Pancreas (tissue), 10 donors: ENCODE measurements at regions not wholly inside any gene's neighbourhood (a gene's known extent, or its start where the extent isn't known, plus 50 kb on each side); places are given as distances from the start of the nearest gene placed in this dataset.

Experiments used
- ATAC-seq, 4 donors: fragments of 200-7000 bp; cut with Tn5 transposase; one replicate each; pipeline versions ENCODE4 v1.8.0 to v1.9.1; 2020; ENCODE audit warnings: mild to moderate bottlenecking in 4 of 4, moderate library complexity in 4 of 4
- DNase-seq, 6 donors: peaks; one replicate each; pipeline ENCODE4 v3.0.0-alpha.2; 2020
- FAIRE-seq: peaks from 2 replicates; lab custom pipeline; 2012; peaks lifted over from hg19 to GRCh38; lab: Jason Lieb, UNC
- H3K27ac ChIP-seq, 4 donors: fragments of 200-600 bp; sonication (generic); 1 replicate in 3 of 4; 2 replicates in 1 of 4; pipeline versions ENCODE4 v1.5.0 to v1.8.0; 2020
- H3K27me3 ChIP-seq, 4 donors: fragments of 200-600 bp; one replicate each; pipeline ENCODE4 v1.8.0; 2021
- H3K36me3 ChIP-seq, 3 donors: fragments of 200-600 bp; sonication (generic) in 1 of 3; one replicate each; pipeline versions ENCODE4 v1.5.0 to v1.8.0; 2020 to 2021
- H3K4me1 ChIP-seq, 3 donors: fragments of 200-600 bp; one replicate each; pipeline ENCODE4 v1.8.0; 2021
- H3K4me3 ChIP-seq, 4 donors: fragments of 200-600 bp; sonication (generic) in 2 of 4; one replicate each; pipeline versions ENCODE4 v1.5.0 to v1.8.0; 2020 to 2021
- H3K9me3 ChIP-seq, 4 donors: fragments of 200-600 bp; one replicate each; pipeline ENCODE4 v1.8.0; 2021
- WGBS, 2 donors: extraction: QIAGEN DNeasy Blood & Tissue Kit; methylation state at CpG; one replicate each; pipeline ENCODE4 v1.1.7; 2013; 5-methylcytosine and 5-hydroxymethylcytosine counted together
- intact Hi-C, 3 donors: fragments of 100-400 bp; cut with DNase I; formaldehyde crosslinking; loops; one replicate each; pipeline versions ENCODE4 v1.11.1 to v1.14.2; 2022
- TF ChIP-seq, protein P1 (sequence below), 4 donors: fragments of 200-600 bp; sonication (generic) in 3 of 4; IDR thresholded peaks; one replicate each; pipeline versions ENCODE4 v1.5.0 to v1.8.0; 2021; ENCODE audit warnings: antibody characterized with exemption in 4 of 4
- donor health status: healthy with polysubstance abuse.
- donor health status: DM: no; HTN: no; CAD: no; lungs with moderate emphysema.
- donor health status: DM: no; HTN: no; CAD: no.
- donor health status: control.
- donor health status: control.
- donor health status: Bipolar disorder and iron deficiency.
- donor health status: DM: yes; HTN: yes; CAD: no.
- donor health status: DM: no; HTN: no; CAD: no.
- donor health status: DM: no; HTN: no; CAD: no.
- donor health status: DM: yes; HTN: yes; CAD: no.

DNA sequence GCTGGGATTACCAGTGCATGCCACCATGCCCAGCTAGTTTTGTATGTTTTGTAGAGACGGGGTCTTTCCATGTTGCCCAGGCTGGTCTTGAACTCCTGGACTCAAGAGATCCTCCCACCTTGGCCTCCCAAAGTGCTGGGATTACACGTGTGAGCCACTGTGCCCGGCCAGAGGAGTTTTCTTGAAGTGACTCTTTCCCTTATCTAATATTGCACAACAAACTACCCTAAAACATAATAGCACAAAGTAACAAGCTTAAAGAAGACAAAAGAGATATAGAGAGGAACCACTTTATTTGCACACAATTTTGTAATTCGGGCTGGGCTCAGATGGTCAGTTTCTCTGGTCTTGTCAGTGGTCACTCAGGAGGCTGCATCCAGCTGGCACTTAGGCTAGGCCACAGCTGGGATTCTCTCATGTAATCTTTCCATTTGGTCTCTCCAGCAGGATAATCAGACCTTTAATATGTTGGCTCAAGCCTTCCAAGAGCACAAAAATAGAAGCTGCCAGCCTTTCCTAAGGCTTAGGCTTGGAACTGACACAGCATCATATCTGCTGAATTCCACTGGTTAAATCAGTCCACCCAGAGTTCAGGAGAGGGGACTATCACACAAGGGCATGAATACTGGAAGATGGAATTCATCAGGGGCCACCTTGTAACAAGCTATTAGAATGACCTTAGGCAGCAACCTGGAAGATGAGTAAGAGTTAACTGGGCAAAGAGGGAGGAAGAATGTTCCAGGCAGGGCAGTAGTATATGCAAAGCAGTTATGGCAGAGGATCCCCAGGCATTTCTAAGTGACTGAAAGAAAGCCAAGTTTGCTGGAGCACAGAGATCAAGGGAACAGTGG is 56.7 kb upstream of the PNRC1 start:
- 48 to 49% methylated on average over 4 of the region's 4 CpGs for WGBS, 2 donors
- ATAC-seq (peak; percentile 49 to 65 (median 53)), DNase-seq (peak in 1 of 6 donors; percentile 30), FAIRE-seq (no peak)
- H3K4me1 ChIP-seq = peaks cover 14 to 37% (median 37%) of the 10 kb centered on the region in 3 donors
- H3K27ac ChIP-seq = peak overlapping the region; percentile 1 to 54 (median 45)
- no peaks in the 10 kb centered on the region for H3K9me3 ChIP-seq
- TF ChIP-seq, protein P1, sequence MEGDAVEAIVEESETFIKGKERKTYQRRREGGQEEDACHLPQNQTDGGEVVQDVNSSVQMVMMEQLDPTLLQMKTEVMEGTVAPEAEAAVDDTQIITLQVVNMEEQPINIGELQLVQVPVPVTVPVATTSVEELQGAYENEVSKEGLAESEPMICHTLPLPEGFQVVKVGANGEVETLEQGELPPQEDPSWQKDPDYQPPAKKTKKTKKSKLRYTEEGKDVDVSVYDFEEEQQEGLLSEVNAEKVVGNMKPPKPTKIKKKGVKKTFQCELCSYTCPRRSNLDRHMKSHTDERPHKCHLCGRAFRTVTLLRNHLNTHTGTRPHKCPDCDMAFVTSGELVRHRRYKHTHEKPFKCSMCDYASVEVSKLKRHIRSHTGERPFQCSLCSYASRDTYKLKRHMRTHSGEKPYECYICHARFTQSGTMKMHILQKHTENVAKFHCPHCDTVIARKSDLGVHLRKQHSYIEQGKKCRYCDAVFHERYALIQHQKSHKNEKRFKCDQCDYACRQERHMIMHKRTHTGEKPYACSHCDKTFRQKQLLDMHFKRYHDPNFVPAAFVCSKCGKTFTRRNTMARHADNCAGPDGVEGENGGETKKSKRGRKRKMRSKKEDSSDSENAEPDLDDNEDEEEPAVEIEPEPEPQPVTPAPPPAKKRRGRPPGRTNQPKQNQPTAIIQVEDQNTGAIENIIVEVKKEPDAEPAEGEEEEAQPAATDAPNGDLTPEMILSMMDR (IDR thresholded peaks at IDR 0.05) = no peak
- H3K36me3 ChIP-seq = no peaks in the 10 kb centered on the region
- intact Hi-C loops = no loop called here
- no peak overlapping the region for H3K4me3 ChIP-seq
- H3K27me3 ChIP-seq = no peaks in the 10 kb centered on the region

DNA sequence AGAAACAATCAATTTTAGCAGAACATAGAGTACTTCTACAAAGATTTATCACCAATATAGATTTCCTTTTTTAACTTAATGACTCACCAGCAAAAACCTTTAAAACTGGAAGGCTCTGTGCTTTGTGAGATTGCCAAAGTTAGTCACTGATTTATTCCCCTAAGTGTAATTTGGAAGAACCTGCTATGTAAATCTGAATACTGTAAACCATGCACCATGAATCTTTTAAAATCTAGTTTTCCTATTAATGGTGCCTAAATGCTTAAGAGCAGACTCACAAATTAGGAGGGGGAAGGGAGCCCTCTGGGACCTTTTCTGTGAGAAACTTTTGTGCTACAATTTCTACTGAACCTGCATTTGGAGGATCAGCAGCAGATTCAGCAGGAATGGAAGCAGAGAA is 57.8 kb upstream of the PNRC1 start:
- peak overlapping the region; percentile 36 to 54 (median 45) for H3K27ac ChIP-seq
- TF ChIP-seq, protein P1 (IDR thresholded peaks at IDR 0.05) = no peak
- DNase-seq (no peak), ATAC-seq (peak; percentile 77 to 86 (median 81)), FAIRE-seq (peak; percentile 89)
- no peaks in the 10 kb centered on the region for H3K27me3 ChIP-seq
- no peaks in the 10 kb centered on the region for H3K9me3 ChIP-seq
- no peak overlapping the region for H3K4me3 ChIP-seq
- H3K4me1 ChIP-seq = peaks cover 14 to 33% (median 32%) of the 10 kb centered on the region in 3 donors
- intact Hi-C loops = no loop called here
- no peaks in the 10 kb centered on the region for H3K36me3 ChIP-seq

DNA sequence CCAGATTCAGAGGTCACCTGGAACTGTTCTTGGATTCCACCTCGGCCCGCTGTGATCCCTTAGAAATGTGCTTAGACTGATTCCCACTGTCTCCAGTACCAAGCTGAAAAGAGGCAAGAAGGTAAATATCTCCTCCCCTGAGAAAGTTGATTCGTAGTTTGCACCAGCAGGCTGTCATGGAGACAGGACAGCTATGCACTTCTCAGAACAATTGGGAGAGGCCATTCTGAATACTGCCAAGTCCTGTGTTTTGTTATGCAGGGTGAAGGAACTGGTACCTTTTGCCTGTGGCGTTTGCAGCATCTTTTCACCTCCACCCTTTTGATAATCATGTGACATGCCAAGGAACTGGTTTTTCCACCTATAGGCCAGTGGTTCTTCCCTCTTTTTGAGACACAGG is 58.2 kb upstream of the RNGTT start:
- H3K36me3 ChIP-seq = no peaks in the 10 kb centered on the region
- FAIRE-seq (no peak), ATAC-seq (peak in 1 of 4 donors; percentile 18), DNase-seq (no peak)
- no peaks in the 10 kb centered on the region for H3K27me3 ChIP-seq
- no peaks in the 10 kb centered on the region for H3K9me3 ChIP-seq
- TF ChIP-seq, protein P1 (IDR thresholded peaks at IDR 0.05) = no peak
- 73 to 79% methylated on average over 4 of the region's 4 CpGs for WGBS, 2 donors
- peaks cover 14 to 33% (median 32%) of the 10 kb centered on the region in 3 donors for H3K4me1 ChIP-seq
- H3K27ac ChIP-seq = peak overlapping the region in 2 of 4 donors; percentile 13 to 16
- intact Hi-C loops = no loop called here
- H3K4me3 ChIP-seq = no peak overlapping the region

DNA sequence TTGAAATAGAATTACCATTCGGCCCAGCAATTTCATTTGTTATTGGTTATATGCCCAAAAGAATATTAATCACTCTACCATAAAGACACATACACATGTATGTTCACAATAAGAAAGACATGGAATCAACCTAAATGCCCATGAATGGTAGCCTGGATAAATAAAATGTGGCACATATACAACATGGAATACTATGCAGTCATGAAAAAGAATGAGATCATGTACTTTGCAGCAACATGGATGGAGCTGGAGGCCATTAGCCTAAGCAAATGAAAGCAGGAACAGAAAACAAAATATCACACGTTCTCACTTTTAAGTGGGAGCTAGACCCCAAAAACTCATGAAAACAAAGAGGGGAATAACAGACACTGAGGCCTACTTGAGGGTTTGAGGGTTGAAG is 52.6 kb upstream of the RNGTT start:
- intact Hi-C loops = no loop called here
- TF ChIP-seq, protein P1 (IDR thresholded peaks at IDR 0.05) = no peak
- H3K36me3 ChIP-seq = no peaks in the 10 kb centered on the region
- DNase-seq (no peak), FAIRE-seq (no peak), ATAC-seq (no peak)
- H3K4me1 ChIP-seq = peaks cover 0 to 3% (median 0%) of the 10 kb centered on the region in 3 donors
- no peak overlapping the region for H3K27ac ChIP-seq
- WGBS, 2 donors = 87 to 88% methylated on average over 2 of the region's 2 CpGs
- H3K27me3 ChIP-seq = no peaks in the 10 kb centered on the region
- H3K9me3 ChIP-seq = no peaks in the 10 kb centered on the region
- H3K4me3 ChIP-seq = no peak overlapping the region

DNA sequence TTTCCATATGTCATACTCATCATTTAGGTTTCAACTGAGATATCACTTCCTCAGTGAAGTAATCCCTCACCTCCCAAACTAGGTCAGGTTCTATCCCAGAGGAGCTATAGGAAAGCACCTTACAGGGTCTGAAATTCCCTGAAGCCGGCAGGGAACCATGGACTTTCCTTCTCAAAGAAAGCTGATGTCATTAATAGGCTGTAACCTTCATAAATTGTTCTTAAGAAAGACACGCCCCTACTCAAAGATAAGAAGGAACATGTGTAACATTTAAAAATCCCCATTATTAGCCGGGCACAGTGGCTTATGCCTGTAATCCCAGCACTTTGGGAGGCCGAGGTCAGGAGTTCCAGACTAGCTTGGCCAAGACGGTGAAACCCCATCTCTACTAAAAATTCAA is 50.0 kb upstream of the RNGTT start:
- H3K4me3 ChIP-seq = no peak overlapping the region
- DNase-seq = no peak
- intact Hi-C loops = no loop called here
- WGBS, 2 donors = 75 to 76% methylated on average over 5 of the region's 5 CpGs
- H3K27ac ChIP-seq = no peak overlapping the region
- H3K36me3 ChIP-seq = no peaks in the 10 kb centered on the region
- H3K27me3 ChIP-seq = no peaks in the 10 kb centered on the region
- H3K9me3 ChIP-seq = no peaks in the 10 kb centered on the region
- no peak for ATAC-seq
- no peaks in the 10 kb centered on the region for H3K4me1 ChIP-seq
- FAIRE-seq = no peak
- TF ChIP-seq, protein P1 (IDR thresholded peaks at IDR 0.05) = no peak
